GM12878 (cell line): ENCODE measurements at regions not wholly inside any gene's neighbourhood (a gene's known extent, or its start where the extent isn't known, plus 50 kb on each side); places are given as distances from the start of the nearest gene placed in this dataset.

Source experiments
- ATAC-seq: fragments of 200-7000 bp; cut with Tn5 transposase; 3 replicates; pipeline ENCODE4 v1.9.1; 2020; ENCODE audit warnings: mild to moderate bottlenecking, moderate library complexity
- BruUV-seq: library from RNA; stranded (reverse); fragments of 400-500 nt; replicated peaks from 2 replicates; lab custom pipeline; 2021; lab: Mats Ljungman, UMichigan
- CTCF ChIA-PET: fragments of 300-600 bp; sonication (Branson Sonifier 250); formaldehyde crosslinking; extraction: SDS; loops from one replicate; lab custom pipeline; 2021; ENCODE audit warnings: inconsistent platforms; lab: Yijun Ruan, JAX
- POLR2A ChIA-PET: fragments of 350-600 bp; formaldehyde crosslinking; extraction: SDS; loops from one replicate; lab custom pipeline; 2021; ENCODE audit warnings: inconsistent platforms; lab: Charles Lee
- RAD21 ChIA-PET: fragments of 300-600 bp; sonication (Branson Sonifier 250); formaldehyde crosslinking; loops from one replicate; lab custom pipeline; 2023; ENCODE audit warnings: antibody characterized with exemption; ENCODE audit not compliant: unreplicated experiment; lab: Charles Lee
- SMC1A ChIA-PET: fragments of 300-600 bp; sonication (Branson Sonifier 250); formaldehyde crosslinking; loops from one replicate; lab custom pipeline; 2023; ENCODE audit not compliant: unreplicated experiment, uncharacterized antibody; lab: Charles Lee
- DNase-seq: peaks from one replicate; pipeline ENCODE4 v3.0.0-alpha.2; 2011; ENCODE audit warnings: low read depth, low spot score
- FAIRE-seq: peaks from 3 replicates; lab custom pipeline; 2011; peaks lifted over from hg19 to GRCh38; lab: Jason Lieb, UNC
- H2AFZ ChIP-seq: 2 replicates; pipeline ENCODE4 v1.6.0; 2011; ENCODE audit warnings: low read depth, low read length, control low read depth; ENCODE audit not compliant: control insufficient read depth
- H3K27ac ChIP-seq: 2 replicates; pipeline ENCODE4 v1.5.1; 2011; ENCODE audit warnings: control low read depth; ENCODE audit not compliant: control insufficient read depth, insufficient read depth
- H3K27me3 ChIP-seq, 2 experiments: replicated peaks in 1 of 2; 2 replicates each; pipeline versions ENCODE4 v1.6.0 to v1.6.1; 2011; ENCODE audit warnings: low read length in 1 of 2; ENCODE audit not compliant: control insufficient read depth in 2 of 2, insufficient read depth in 2 of 2
- H3K36me3 ChIP-seq, 2 experiments: 2 replicates each; pipeline ENCODE4 v1.5.1; 2011; ENCODE audit warnings: low read length in 1 of 2; ENCODE audit not compliant: control insufficient read depth in 2 of 2, insufficient read depth in 2 of 2
- H3K4me1 ChIP-seq: 2 replicates; pipeline ENCODE4 v1.6.1; 2011; ENCODE audit warnings: mild to moderate bottlenecking, low read length, moderate library complexity, mixed read lengths; ENCODE audit not compliant: control insufficient read depth, insufficient read depth
- H3K4me2 ChIP-seq: 2 replicates; pipeline ENCODE4 v1.6.0; 2011; ENCODE audit warnings: control low read depth; ENCODE audit not compliant: control insufficient read depth, insufficient read depth
- H3K4me3 ChIP-seq: fragments of 200-600 bp; sonication (generic); 2 replicates; pipeline ENCODE4 v1.5.1; 2016
- H3K79me2 ChIP-seq: 2 replicates; pipeline ENCODE4 v1.6.0; 2011; ENCODE audit warnings: low read length; ENCODE audit not compliant: control insufficient read depth, insufficient read depth
- H3K9ac ChIP-seq: 2 replicates; pipeline ENCODE4 v1.8.0; 2011; ENCODE audit warnings: low read length, control low read depth, mixed read lengths; ENCODE audit not compliant: control insufficient read depth, insufficient read depth
- H3K9me3 ChIP-seq: replicated peaks from 3 replicates; pipeline ENCODE4 v1.5.1; 2011; ENCODE audit warnings: mild to moderate bottlenecking, low read length; ENCODE audit not compliant: control insufficient read depth, insufficient read depth
- H4K20me1 ChIP-seq: 2 replicates; pipeline ENCODE4 v1.6.0; 2011; ENCODE audit not compliant: control insufficient read depth, insufficient read depth
- E4F1 ChIP-seq: fragments of 450-650 bp; IDR thresholded peaks from 2 replicates; pipeline ENCODE4 v1.6.1; 2018; ENCODE audit warnings: borderline replicate concordance, mild to moderate bottlenecking; ENCODE audit not compliant: partially characterized antibody
- RAD51 ChIP-seq: fragments of 450-650 bp; IDR thresholded peaks from 2 replicates; pipeline ENCODE4 v1.6.1; 2016; ENCODE audit warnings: moderate library complexity, mild to moderate bottlenecking, inconsistent platforms
- RB1 ChIP-seq: fragments of 450-650 bp; formaldehyde crosslinking; IDR thresholded peaks from 2 replicates; pipeline ENCODE4 v1.6.1; 2017; ENCODE audit warnings: mild to moderate bottlenecking, borderline replicate concordance
- SIN3A ChIP-seq: IDR thresholded peaks from 2 replicates; pipeline ENCODE4 v1.6.1; 2012; ENCODE audit warnings: low read depth, low read length, improper control_type of control experiment
- SMAD5 ChIP-seq: IDR thresholded peaks from 2 replicates; pipeline ENCODE4 v1.6.1; 2016; ENCODE audit warnings: antibody characterized with exemption, low read depth
- ZNF622 ChIP-seq: fragments of 450-650 bp; IDR thresholded peaks from 2 replicates; pipeline ENCODE4 v1.6.1; 2017; ENCODE audit warnings: mild to moderate bottlenecking, inconsistent platforms
- WGBS: methylation state at CpG from one replicate; pipeline ENCODE4 v1.1.6; 2016; ENCODE audit warnings: low lambda C conversion rate; ENCODE audit not compliant: insufficient replicate concordance, insufficient coverage; ENCODE audit errors: missing lambda C conversion rate; 5-methylcytosine and 5-hydroxymethylcytosine counted together
- in situ Hi-C: fragments of 300-500 bp; cut with MboI; formaldehyde crosslinking; loops from 9 replicates; pipeline ENCODE4 v1.14.3; 2018; ENCODE audit warnings: mixed read lengths
- intact Hi-C: fragments of 100-400 bp; cut with micrococcal nuclease; formaldehyde crosslinking; loops from one replicate; pipeline ENCODE4 v1.14.2; 2022; ENCODE audit not compliant: unreplicated experiment

DNA sequence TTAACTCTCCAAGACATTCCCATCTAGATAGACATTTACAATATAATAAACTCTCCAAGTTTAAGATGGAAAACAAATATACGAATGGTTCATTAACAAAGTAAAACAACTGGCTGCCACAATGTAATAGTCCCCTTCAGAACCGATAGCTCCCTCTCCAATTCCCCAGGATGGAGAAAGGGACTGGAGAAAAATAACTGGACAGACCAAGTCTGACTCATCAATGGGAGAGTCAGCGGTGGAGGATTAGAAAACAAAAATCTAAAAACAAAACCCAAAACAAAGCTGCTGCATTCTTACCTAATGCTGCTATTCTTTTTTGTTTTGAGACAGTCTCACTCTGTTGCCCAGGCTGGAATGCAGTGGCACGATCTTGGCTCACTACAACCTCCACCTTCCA lies 468.1 kb downstream of the SHQ1 start:
- no peak overlapping the region for H3K4me2 ChIP-seq
- H3K4me1 ChIP-seq, result peaks cover 7% of the 10 kb centered on the region
- no peak overlapping the region for H3K27ac ChIP-seq
- H3K4me3 ChIP-seq, result no peak overlapping the region
- intact Hi-C loops (no loop called here), in situ Hi-C loops (no loop called here)
- H3K36me3 ChIP-seq, result peaks cover 2 to 16% of the 10 kb centered on the region in 2 experiments; a peak in 2 of 4 replicates
- H3K9ac ChIP-seq, result no peak overlapping the region
- TF ChIP-seq ZNF622 (no peak), RAD51 (no peak), E4F1 (no peak), SMAD5 (no peak), SIN3A (no peak), RB1 (no peak)
- WGBS, result 81% methylated on average over 4 of the region's 4 CpGs
- ATAC-seq (no peak), DNase-seq (no peak), FAIRE-seq (no peak)
- no peaks in the 10 kb centered on the region for H3K9me3 ChIP-seq
- BruUV-seq, result no TSS peak
- ChIA-PET SMC1A (interaction anchor here (1.0 kb wide), 1 partner anchor 46 kb away, joined by 3 read pairs; no protein-coding TSS in a partner anchor), POLR2A (no interaction called here), RAD21 (interaction anchor here (0.5 to 1.6 kb wide), 2 partner anchors 145 to 442 kb away, joined by 3 to 5 read pairs; no protein-coding TSS in a partner anchor), CTCF (no interaction called here)
- H4K20me1 ChIP-seq, result no peaks in the 10 kb centered on the region
- peaks cover 20% of the 10 kb centered on the region for H3K79me2 ChIP-seq
- no peak overlapping the region for H2AFZ ChIP-seq
- no peaks in the 10 kb centered on the region for H3K27me3 ChIP-seq
